GM21423 (cell line): ENCODE measurements at regions not wholly inside any gene's neighbourhood (a gene's known extent, or its start where the extent isn't known, plus 50 kb on each side); places are given as distances from the start of the nearest gene placed in this dataset.

Experiments
- ATAC-seq: cut with Tn5 transposase; IDR thresholded peaks from one replicate; pipeline ENCODE4 v1.9.1; 2021; ENCODE audit warnings: mild to moderate bottlenecking, moderate library complexity; ENCODE audit not compliant: unreplicated experiment

- ATAC-seq, result no peak
Observed at GRCh38 chrY:19167319-19168201, 394.0 kb upstream of the HSFY2 start.

- no peak for ATAC-seq
Observed at GRCh38 chrY:19148783-19149182, 375.2 kb upstream of the HSFY2 start.

DNA sequence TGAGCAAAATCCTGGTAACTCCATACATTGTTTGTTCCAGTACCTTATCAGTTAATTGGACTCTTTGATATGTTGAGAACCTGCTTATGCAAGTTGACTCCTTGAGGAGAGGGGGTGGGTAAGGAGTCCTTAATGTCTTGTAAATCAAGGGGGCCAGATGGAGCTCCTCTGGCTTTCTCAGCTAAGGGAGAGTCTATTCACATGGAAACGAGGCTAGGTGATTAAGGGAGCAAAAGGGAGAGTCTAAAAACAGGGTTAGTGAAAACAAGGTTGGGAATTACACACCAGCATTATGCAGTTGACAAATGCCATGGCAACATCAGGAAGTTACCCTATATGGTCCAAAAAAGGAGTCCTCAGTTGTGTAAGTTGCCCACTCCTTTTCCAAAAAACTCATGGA is 372.8 kb upstream of the HSFY2 start:
- ATAC-seq, result no peak

- no peak for ATAC-seq
Observed at GRCh38 chrY:19142093-19142492, 368.6 kb upstream of the HSFY2 start.

GRCh38 chrY:19140285-19140920 is 366.9 kb upstream of the HSFY2 start:
- no peak for ATAC-seq

- ATAC-seq, result no peak
Observed at GRCh38 chrY:19134426-19134825, 360.9 kb upstream of the HSFY2 start.

DNA sequence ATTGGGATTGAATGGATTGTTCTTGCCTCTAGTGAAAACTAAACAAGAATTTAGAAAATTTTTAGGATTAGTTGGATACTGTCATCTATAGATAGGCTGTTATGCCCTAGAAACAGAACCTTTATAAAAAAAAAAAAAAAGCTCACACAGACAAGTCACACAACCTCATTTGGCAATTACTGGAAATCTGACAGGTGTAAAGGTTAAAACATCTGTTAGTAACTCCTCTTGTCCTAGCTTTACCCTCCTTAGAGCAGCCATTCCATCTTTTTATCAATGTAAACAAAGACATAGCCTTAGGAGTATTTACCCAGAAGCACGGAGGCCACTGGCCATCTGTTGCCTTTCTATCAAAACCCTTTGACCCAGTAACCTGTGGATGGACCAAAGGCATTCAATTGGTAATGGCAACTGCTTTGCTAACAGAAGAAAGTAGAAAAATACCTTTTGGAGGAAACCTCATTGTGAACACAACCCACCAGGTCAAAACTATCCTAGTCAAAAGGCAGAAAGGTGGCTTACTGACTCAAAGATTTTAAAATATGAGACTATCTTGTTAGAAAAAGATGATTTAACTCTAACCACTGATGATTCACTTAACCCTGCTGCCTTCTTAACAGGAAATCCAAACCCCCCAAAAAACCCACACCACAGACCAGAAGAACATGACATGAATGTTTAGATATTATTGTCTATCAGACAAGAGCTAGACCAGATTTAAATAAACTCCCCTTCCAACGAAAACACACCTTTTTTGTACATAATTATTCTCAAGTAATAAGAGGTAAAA is 357.2 kb upstream of the HSFY2 start:
- no peak for ATAC-seq

- ATAC-seq, result no peak
Observed at GRCh38 chrY:19126889-19127288, 353.4 kb upstream of the HSFY2 start.

DNA sequence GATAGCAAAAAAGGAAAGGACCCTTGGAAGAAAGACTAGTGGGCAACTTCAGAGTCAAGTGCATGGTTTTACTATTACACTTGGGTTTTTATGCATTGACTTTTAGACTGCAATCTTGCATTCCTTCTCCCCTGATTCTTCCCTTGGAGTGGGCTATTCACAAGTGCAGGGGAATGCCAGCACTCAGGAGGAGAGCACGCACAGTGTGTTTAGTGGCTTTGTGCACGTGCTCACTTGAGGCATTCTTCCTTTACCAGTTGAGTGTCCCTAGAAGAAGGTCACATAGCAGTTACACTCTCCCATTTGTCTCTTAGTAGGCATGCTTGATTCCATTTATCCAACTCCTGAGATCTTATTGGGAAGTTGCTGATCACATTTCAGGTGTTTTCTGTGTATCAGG is 351.1 kb upstream of the HSFY2 start:
- ATAC-seq, result no peak

- ATAC-seq, result no peak
Observed at GRCh38 chrY:19122450-19122849, 348.9 kb upstream of the HSFY2 start.

- no peak for ATAC-seq
Observed at GRCh38 chrY:19098349-19098748, 324.8 kb upstream of the HSFY2 start.

DNA sequence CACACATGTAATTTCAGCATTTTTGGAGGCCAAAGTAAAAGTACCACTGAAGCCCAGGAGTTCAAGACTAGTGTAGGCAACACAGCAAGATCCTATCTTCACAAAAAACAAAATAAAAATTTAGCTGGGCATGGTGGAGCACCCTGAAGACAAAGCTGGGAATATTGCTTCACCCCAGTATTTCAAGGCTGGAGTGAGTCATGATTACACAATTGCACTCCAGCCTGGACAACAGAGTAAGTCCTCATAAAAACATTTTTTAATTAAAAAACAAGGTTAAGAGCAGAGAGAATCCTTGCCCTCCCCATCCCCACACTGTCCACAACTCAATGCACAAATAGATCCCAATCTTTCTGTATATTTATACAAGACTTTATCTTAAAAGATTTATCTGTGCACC is 321.9 kb upstream of the HSFY2 start:
- no peak for ATAC-seq

DNA sequence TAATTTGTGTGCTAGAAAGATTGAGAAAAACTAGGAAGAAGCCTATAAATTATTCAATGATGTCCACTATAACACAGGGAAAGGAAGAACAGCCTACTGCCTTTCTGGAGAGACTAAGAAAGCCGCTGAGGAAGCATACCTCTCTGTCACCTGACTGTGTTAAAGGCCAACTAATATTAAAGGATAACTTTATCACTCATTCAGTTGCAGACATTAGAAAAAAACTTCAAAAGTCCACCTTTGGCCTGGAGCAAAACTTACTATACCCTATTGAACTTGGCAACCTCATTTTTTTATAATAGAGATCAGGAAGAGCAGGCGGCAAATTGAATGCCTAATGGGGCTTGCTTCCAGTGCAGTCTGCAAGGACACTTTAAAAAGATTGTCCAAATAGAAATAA is 309.5 kb upstream of the HSFY2 start:
- ATAC-seq, result no peak

- ATAC-seq, result peak; percentile 12
Observed at GRCh38 chrY:19077698-19078113, 304.2 kb upstream of the HSFY2 start.

GRCh38 chrY:19076846-19077697 is 303.5 kb upstream of the HSFY2 start:
- ATAC-seq, result peak; percentile 84

DNA sequence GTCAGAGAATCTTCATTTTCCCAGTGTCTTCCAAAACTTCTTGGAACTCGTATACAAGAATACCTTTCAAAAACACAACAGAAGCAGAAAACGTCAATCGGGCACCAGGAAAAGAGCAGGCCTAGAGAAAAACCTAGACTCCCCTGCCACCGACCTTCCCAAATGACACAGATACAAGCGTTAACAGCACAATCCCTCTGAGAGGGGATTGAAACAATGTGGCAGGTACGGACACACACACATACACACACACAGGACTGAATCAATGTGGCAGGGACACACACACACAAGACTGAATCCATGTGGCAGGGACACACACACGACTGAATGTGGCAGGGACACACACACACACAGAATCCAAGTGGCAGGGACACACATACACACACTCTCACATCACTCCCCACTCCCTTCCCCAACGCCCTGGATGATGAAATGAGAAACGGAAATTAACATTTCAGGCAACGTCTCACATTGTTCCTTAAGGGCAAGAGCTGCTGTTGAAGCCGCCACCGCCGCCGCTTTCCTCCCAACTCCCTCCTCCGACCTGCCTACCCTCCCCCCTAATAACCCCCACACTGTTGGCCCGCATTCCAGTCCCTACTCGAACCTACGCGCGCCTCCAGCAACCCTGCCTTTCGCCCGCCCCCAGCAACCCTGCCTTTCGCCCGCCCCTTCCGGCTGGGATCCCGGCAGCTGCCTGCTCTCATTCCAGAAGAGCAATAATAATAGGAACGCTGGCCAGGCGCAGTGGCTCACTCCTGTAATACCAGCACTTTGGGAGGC is 302.1 kb upstream of the HSFY2 start:
- peak; percentile 40 for ATAC-seq

- ATAC-seq, result no peak
Observed at GRCh38 chrY:19067435-19067834, 293.9 kb upstream of the HSFY2 start.

GRCh38 chrY:19066447-19067190 is 293.1 kb upstream of the HSFY2 start:
- no peak for ATAC-seq

DNA sequence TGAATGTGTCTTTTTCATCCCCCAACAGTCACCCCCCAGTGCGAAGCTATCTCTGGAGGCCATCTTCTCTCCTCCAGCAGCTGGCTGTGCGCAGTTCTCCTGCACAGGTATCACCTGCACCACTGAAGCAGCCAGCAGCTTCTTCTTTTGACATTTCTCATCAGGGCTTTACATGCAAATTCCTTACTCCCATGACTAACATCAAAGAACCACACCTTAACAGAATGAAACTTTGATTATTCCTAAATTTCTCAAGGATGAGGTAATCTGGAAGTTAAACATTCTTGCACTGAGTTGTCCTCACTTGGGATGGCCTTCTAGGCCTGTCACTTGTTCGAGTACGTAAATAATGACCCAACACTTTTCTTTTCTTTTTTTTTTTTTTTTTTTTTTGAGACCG is 291.6 kb upstream of the HSFY2 start:
- no peak for ATAC-seq
